Ectodermal cell (in vitro differentiated cells): ENCODE measurements at regions not wholly inside any gene's neighbourhood (a gene's known extent, or its start where the extent isn't known, plus 50 kb on each side); places are given as distances from the start of the nearest gene placed in this dataset.

Experiments
- H3K27ac ChIP-seq: 2 replicates; pipeline ENCODE4 v1.7.0; 2013; ENCODE audit warnings: mild to moderate bottlenecking, low read depth, low read length; ENCODE audit not compliant: insufficient read depth, poor library complexity, severe bottlenecking
- H3K27me3 ChIP-seq: 2 replicates; pipeline ENCODE4 v1.7.0; 2013; ENCODE audit warnings: mild to moderate bottlenecking, low read length; ENCODE audit not compliant: insufficient read depth, control insufficient read depth, poor library complexity, severe bottlenecking
- H3K36me3 ChIP-seq: one replicate; pipeline ENCODE4 v1.7.0; 2013; ENCODE audit warnings: low read length; ENCODE audit not compliant: control insufficient read depth, insufficient read depth
- H3K4me1 ChIP-seq: one replicate; pipeline ENCODE4 v1.7.0; 2013; ENCODE audit warnings: low read length; ENCODE audit not compliant: control insufficient read depth, insufficient read depth
- H3K4me3 ChIP-seq: 2 replicates; pipeline ENCODE4 v1.7.0; 2013; ENCODE audit warnings: low read depth, low read length, control low read depth; ENCODE audit not compliant: insufficient read depth
- H3K9me3 ChIP-seq: 2 replicates; pipeline ENCODE4 v1.7.0; 2013; ENCODE audit warnings: mild to moderate bottlenecking, low read length, moderate library complexity; ENCODE audit not compliant: control insufficient read depth
- WGBS, 2 experiments: methylation state at CpG; one replicate each; pipeline ENCODE4 v1.1.7; 2013; ENCODE audit warnings: missing lambda C conversion rate in 2 of 2; 5-methylcytosine and 5-hydroxymethylcytosine counted together

DNA sequence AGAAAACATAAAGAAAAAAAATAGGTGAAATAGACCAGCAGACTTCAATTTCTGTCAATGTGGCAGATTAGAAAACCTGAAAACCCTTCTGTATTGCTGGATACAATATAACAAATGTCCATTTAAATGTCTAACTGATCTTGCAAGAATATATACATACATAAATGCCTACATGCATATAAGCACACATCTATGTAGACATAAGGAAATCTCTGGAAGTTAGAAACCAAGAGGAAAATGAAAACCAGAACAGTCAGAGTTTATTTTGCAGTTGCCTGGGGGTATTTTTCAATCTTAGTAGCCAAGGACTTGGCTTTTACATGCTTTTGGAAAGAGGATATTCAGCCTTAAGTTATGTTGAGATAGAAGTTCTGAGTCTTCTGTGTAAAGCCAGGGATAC, 184.0 kb downstream of the RPS12 start:
- Histone ChIP-seq H3K4me3 (no peak overlapping the region), H3K4me1 (no peaks in the 10 kb centered on the region), H3K27ac (no peak overlapping the region), H3K27me3 (no peaks in the 10 kb centered on the region), H3K36me3 (no peaks in the 10 kb centered on the region), H3K9me3 (no peaks in the 10 kb centered on the region)

DNA sequence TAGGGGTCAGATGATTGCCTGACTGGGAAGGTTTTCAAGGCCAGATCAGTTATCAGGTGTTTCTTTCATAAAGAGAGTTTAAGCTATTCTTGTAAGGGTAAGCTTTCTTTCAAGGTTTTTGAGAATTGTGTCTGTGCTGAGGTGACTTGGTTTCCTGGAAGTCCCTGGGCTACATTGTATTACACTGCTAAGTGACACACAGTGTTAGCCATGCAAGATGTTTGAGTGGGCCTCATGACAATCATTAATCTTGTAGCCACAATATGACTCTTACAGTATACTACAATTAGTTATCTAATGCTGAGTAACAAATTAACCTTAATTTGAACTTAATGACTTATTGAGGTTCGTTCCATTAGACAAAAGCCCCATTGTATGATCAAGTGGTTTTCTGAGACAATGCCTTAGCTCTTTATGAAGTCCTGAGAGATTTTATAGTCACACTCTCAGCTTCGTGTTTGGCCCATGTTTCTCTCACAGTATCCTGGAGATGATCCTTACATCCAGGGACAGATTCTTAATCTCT, 186.7 kb downstream of the RPS12 start:
- Histone ChIP-seq H3K36me3 (no peaks in the 10 kb centered on the region), H3K9me3 (no peaks in the 10 kb centered on the region), H3K27ac (no peak overlapping the region), H3K4me3 (no peak overlapping the region), H3K4me1 (no peaks in the 10 kb centered on the region), H3K27me3 (no peaks in the 10 kb centered on the region)
- WGBS, 2 experiments = 93 to 97% methylated on average over 2 of the region's 2 CpGs

DNA sequence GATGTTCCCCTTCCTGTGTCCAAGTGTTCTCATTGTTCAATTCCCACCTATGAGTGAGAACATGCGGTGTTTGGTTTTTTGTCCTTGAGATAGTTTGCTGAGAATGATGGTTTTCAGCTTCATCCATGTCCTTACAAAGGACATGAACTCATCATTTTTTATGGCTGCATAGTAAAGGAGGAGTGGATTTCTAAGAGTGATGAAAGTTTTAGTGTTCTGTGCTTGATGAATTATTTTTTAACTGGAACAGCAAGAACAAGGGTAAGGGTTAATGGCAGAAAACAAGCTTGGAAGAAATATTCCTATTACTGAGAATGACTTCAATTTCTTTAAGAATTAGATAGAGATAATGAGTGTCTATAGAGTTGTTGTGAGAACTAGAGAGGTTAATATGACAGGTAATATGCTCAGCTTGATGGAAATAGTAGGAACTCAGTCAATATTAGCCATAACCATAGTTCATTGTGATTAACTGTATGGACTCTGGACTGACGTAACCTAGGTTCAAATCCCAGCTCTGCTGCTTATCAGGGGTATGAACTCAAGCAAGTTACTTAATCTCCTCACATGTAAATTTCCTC, 190.0 kb downstream of the RPS12 start:
- no peak overlapping the region for H3K4me3 ChIP-seq
- no peaks in the 10 kb centered on the region for H3K36me3 ChIP-seq
- H3K4me1 ChIP-seq = no peaks in the 10 kb centered on the region
- 90 to 96% methylated on average over 2 of the region's 2 CpGs for WGBS, 2 experiments
- no peaks in the 10 kb centered on the region for H3K9me3 ChIP-seq
- H3K27me3 ChIP-seq = no peaks in the 10 kb centered on the region
- no peak overlapping the region for H3K27ac ChIP-seq

GRCh38 chr6:133012774-133013173, 198.4 kb downstream of the RPS12 start:
- Histone ChIP-seq H3K4me1 (no peaks in the 10 kb centered on the region), H3K27ac (no peak overlapping the region), H3K36me3 (no peaks in the 10 kb centered on the region), H3K27me3 (no peaks in the 10 kb centered on the region), H3K4me3 (no peak overlapping the region), H3K9me3 (no peaks in the 10 kb centered on the region)
- 93 to 96% methylated on average over 1 of the region's 1 CpG for WGBS, 2 experiments

GRCh38 chr6:133016631-133017030, 202.3 kb downstream of the RPS12 start:
- H3K4me1 ChIP-seq = no peaks in the 10 kb centered on the region
- no peak overlapping the region for H3K27ac ChIP-seq
- no peak overlapping the region for H3K4me3 ChIP-seq
- no peaks in the 10 kb centered on the region for H3K9me3 ChIP-seq
- no peaks in the 10 kb centered on the region for H3K27me3 ChIP-seq
- H3K36me3 ChIP-seq = no peaks in the 10 kb centered on the region
- WGBS, 2 experiments = 96% methylated on average over 5 of the region's 5 CpGs

DNA sequence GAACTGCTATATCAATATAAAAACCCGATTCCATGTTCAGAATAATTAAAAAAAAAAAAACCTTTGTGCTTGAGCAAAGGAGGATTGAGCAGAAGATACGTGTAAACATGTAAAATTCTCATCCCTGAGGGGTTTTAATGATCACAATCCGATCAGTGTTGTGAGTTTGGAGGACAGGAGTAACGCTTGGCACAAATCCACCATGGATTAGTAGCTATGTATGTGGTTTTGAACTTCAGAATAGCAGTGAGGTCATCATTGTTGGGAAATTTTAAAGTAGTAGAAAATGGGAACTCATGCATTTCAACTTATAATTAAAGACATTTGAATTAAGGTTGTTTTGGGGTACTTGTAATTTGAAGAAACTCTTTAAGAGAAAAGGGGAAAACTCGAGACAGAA, 203.2 kb downstream of the RPS12 start:
- Histone ChIP-seq H3K4me3 (no peak overlapping the region), H3K4me1 (no peaks in the 10 kb centered on the region), H3K36me3 (no peaks in the 10 kb centered on the region), H3K27me3 (no peaks in the 10 kb centered on the region), H3K9me3 (no peaks in the 10 kb centered on the region), H3K27ac (no peak overlapping the region)
- WGBS, 2 experiments = 93% methylated on average over 4 to 5 of the region's 5 CpGs

DNA sequence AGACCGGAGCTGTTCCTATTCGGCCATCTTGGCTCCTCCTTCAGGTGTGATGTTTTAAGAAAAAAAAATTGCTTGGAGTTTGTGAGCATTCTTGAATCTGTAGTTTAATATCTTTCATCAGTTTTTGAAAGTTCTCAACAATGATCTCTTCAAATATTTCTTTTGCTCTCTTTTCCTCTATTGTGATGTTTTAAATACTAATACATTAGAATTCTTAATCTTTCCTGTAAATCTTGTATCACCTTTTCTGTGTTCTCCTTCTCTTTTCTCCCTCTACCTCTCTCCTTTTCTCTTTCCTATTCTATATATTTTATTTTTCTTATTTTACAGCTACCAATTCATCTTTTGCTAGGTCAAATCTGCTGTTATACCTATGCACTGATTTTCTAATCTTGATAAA, 212.3 kb downstream of the RPS12 start:
- Histone ChIP-seq H3K4me3 (no peak overlapping the region), H3K27ac (no peak overlapping the region), H3K9me3 (no peaks in the 10 kb centered on the region), H3K36me3 (no peaks in the 10 kb centered on the region), H3K4me1 (no peaks in the 10 kb centered on the region), H3K27me3 (no peaks in the 10 kb centered on the region)
- no CpG with 5 or more reads among the region's 2 CpGs for WGBS, 2 experiments

DNA sequence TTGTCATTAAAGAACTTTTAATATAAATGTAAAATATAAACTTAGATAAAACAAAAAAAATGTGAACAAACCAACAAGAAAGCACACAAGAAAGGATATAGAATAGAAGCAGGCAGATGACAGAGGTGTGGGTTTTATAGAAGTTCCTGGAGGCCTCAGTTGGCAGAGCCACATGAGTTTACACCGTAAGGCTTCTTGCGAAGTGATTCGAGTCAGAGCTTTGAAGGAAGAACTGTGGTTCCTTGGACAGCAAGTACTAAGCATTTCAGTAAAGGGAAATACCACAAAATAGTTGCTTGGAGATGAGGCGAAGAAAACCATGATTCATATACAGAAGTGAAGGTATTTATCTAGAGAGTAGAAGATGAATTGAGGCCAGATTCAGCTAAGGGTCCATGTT, 207.9 kb upstream of the EYA4 start:
- Histone ChIP-seq H3K4me3 (no peak overlapping the region), H3K27ac (no peak overlapping the region), H3K27me3 (no peaks in the 10 kb centered on the region), H3K36me3 (no peaks in the 10 kb centered on the region), H3K4me1 (no peaks in the 10 kb centered on the region), H3K9me3 (no peaks in the 10 kb centered on the region)
- WGBS, 2 experiments = 96 to 98% methylated on average over 4 of the region's 4 CpGs

DNA sequence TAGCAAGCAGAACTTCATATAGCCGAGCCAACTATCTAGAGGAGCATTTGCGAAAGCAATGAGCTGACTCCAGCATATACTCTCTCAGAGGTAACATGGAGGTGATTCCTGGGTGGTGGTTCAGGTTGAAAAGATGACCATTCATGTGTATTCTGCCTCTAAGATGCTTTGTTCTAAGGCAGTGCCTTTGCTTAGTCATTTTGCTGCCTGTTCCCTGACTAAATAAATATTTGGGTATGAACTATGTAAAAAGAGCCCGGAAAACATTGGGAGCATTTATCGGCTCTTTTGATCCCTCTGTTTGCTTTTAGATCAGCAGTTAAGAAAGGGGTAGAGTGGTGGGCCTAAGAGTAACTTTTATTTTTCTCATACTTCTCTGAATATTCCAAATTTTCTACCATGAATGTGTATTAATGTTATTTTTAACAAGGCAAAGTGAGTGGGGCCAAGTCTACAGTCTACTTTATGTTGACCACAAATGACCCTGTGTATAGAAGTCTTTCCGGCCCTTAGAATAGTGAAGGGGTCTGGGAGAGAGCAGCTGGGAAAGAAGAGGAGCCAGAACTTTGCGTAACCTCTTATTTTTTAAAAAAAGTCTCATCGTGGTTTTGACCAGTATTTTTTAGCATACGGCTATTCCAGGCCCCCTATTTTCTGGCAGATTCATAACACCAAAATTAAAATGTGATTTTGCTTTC, 206.5 kb upstream of the EYA4 start:
- H3K36me3 ChIP-seq = no peaks in the 10 kb centered on the region
- H3K4me1 ChIP-seq = no peaks in the 10 kb centered on the region
- no peak overlapping the region for H3K27ac ChIP-seq
- no peak overlapping the region for H3K4me3 ChIP-seq
- no peaks in the 10 kb centered on the region for H3K27me3 ChIP-seq
- H3K9me3 ChIP-seq = no peaks in the 10 kb centered on the region
- WGBS, 2 experiments = 94 to 95% methylated on average over 8 of the region's 8 CpGs

DNA sequence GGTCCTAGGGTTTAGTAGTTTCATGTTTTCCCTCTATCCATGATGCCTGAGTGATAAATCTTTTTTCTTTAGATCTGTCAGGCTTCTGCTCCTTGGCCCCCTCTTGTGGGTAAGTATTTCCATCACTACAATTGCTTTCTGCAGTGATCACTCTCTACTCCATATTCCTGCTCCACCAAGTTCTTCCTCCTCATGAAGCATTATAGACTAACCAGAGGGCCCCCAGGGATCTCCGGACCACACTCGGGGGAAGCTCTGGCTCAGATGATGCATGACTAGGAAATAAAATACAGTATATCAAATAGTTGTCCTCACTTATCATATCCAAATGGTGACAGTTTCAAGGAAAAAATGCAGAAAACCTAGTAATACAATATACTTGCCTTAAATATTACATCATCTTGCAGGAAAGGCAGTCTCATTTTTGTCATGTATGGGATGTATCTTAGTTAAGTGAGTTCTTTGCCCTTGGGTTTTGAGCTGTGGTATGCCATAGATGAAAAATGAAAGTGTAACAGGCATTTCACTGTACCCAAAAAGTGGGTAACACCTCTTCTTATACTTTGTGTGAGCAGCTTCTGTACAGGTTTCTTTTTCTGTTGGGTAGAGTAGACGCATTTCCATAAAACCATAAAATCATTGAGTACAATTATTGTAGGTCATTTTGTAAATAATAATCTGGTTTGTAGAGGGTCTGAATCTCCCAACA, 200.9 kb upstream of the EYA4 start:
- H3K9me3 ChIP-seq = no peaks in the 10 kb centered on the region
- no peaks in the 10 kb centered on the region for H3K36me3 ChIP-seq
- H3K27ac ChIP-seq = no peak overlapping the region
- no peaks in the 10 kb centered on the region for H3K27me3 ChIP-seq
- H3K4me3 ChIP-seq = no peak overlapping the region
- 80 to 95% methylated on average over 1 to 2 of the region's 3 CpGs for WGBS, 2 experiments
- H3K4me1 ChIP-seq = no peaks in the 10 kb centered on the region
